Central memory CD8-positive, alpha-beta T cell (primary cell): ENCODE measurements at regions not wholly inside any gene's neighbourhood (a gene's known extent, or its start where the extent isn't known, plus 50 kb on each side); places are given as distances from the start of the nearest gene placed in this dataset.
"Not testable (repeated sequence)": the region's sequence is repeated elsewhere in the genome, so short reads cannot be mapped to it uniquely, and the experiment has no call there.

ENCODE experiments used
- ATAC-seq: fragments of 150-1000 bp; cut with Tn5 transposase; replicated peaks from 2 replicates; pipeline ENCODE4 v1.10.0; 2022; ENCODE audit warnings: mild to moderate bottlenecking, moderate FRiP score, moderate number of reproducible peaks; ENCODE audit not compliant: poor library complexity, severe bottlenecking; ENCODE audit errors: extremely low read depth
- DNase-seq, 2 donors: peaks; one replicate each; pipeline ENCODE4 v3.0.0; 2021; ENCODE audit warnings: low spot score in 2 of 2
- H3K27ac Mint-ChIP-seq: one replicate; pipeline ENCODE4 v1.8.0; 2022; ENCODE audit warnings: low read depth, mild to moderate bottlenecking, moderate library complexity, mixed read lengths
- H3K27me3 Mint-ChIP-seq: one replicate; pipeline ENCODE4 v1.8.0; 2022; ENCODE audit warnings: mixed read lengths
- H3K36me3 Mint-ChIP-seq: one replicate; pipeline ENCODE4 v1.8.0; 2022; ENCODE audit warnings: mild to moderate bottlenecking, moderate library complexity, mixed read lengths; ENCODE audit not compliant: insufficient read depth
- H3K4me1 Mint-ChIP-seq: one replicate; pipeline ENCODE4 v1.8.0; 2022; ENCODE audit warnings: mixed read lengths
- H3K4me3 Mint-ChIP-seq: one replicate; pipeline ENCODE4 v1.8.0; 2022; ENCODE audit warnings: mild to moderate bottlenecking, moderate library complexity, mixed read lengths
- H3K9me3 Mint-ChIP-seq: one replicate; pipeline ENCODE4 v1.8.0; 2022; ENCODE audit warnings: mixed read lengths

- H3K9me3 Mint-ChIP-seq: peaks cover 31% of the 10 kb centered on the region
- not testable (repeated sequence) for H3K4me3 Mint-ChIP-seq, H3K36me3 Mint-ChIP-seq, ATAC-seq, H3K4me1 Mint-ChIP-seq, H3K27ac Mint-ChIP-seq, H3K27me3 Mint-ChIP-seq, DNase-seq
These were observed 185.2 kb upstream of the REG3G start for GRCh38 chr2:78840311-78840710.

DNA sequence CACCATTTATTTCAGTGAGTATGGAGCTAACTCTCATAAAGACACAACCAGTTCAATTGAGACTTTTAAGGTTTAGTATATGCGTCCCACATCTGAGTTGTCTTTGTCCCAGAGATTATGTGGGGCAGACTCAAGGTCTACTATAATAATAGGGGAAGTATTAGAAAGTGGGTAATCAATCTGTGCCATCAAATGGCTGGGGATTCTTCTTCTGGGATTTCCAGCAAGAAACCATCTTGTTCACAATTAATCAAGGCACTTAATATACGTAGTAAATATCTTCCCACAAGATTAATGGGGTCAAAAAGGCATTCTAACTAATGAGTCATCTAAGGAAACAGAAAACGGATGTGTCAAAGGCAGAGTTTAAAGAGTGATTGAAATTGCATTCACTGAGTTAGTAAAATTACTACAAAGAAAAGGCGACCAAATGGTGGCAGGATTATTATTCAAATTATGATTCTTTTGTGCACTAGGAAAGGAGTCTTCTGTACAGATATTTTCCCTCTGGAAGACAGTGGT, 179.8 kb upstream of the REG3G start:
- Mint-ChIP-seq H3K27me3 (no peaks in the 10 kb centered on the region), H3K4me1 (no peaks in the 10 kb centered on the region), H3K27ac (no peak overlapping the region), H3K9me3 (peaks cover 13% of the 10 kb centered on the region), H3K4me3 (no peak overlapping the region), H3K36me3 (no peaks in the 10 kb centered on the region)
- ATAC-seq (no peak), DNase-seq (no peak)

- no peak for ATAC-seq
- Mint-ChIP-seq H3K27ac (no peak overlapping the region), H3K9me3 (peaks cover 43% of the 10 kb centered on the region), H3K27me3 (no peaks in the 10 kb centered on the region), H3K4me1 (no peaks in the 10 kb centered on the region), H3K4me3 (no peak overlapping the region), H3K36me3 (no peaks in the 10 kb centered on the region)
- no peak for DNase-seq
These were observed 164.0 kb upstream of the REG3G start for GRCh38 chr2:78861546-78861945.

DNA sequence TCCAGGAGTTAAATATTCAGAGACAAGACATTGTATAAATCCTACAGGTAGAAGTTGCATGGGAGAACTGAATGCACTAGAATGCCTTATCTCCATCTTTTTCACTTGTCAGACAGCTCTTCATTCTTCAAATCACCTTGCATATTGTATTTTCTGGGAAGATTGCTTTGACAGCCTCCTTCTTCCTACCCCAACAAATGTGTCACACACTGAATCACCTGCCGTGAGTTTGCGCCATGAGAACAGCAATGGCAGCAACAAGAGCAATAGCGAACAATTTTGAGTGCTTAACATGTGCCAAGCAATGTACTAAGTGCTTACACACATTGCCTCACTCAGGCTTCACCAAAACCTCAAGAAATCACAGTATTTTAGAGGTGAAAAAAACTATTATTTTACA, 161.3 kb upstream of the REG3G start:
- peaks cover 36% of the 10 kb centered on the region for H3K9me3 Mint-ChIP-seq
- DNase-seq (no peak), ATAC-seq (no peak)
- H3K27me3 Mint-ChIP-seq: no peaks in the 10 kb centered on the region
- H3K36me3 Mint-ChIP-seq: no peaks in the 10 kb centered on the region
- H3K4me3 Mint-ChIP-seq: no peak overlapping the region
- no peak overlapping the region for H3K27ac Mint-ChIP-seq
- H3K4me1 Mint-ChIP-seq: no peaks in the 10 kb centered on the region

GRCh38 chr2:78865667-78866066, 159.8 kb upstream of the REG3G start:
- DNase-seq (no peak), ATAC-seq (no peak)
- Mint-ChIP-seq H3K9me3 (peaks cover 30% of the 10 kb centered on the region), H3K27me3 (no peaks in the 10 kb centered on the region), H3K27ac (no peak overlapping the region), H3K4me1 (no peaks in the 10 kb centered on the region), H3K4me3 (no peak overlapping the region), H3K36me3 (no peaks in the 10 kb centered on the region)

- DNase-seq (no peak), ATAC-seq (no peak)
- Mint-ChIP-seq H3K36me3 (no peaks in the 10 kb centered on the region), H3K4me3 (no peak overlapping the region), H3K27ac (no peak overlapping the region), H3K27me3 (no peaks in the 10 kb centered on the region), H3K4me1 (no peaks in the 10 kb centered on the region), H3K9me3 (peaks cover 16% of the 10 kb centered on the region)
These were observed 155.0 kb upstream of the REG3G start for GRCh38 chr2:78870343-78870967.

- H3K9me3 Mint-ChIP-seq: peaks cover 15% of the 10 kb centered on the region
- no peak for DNase-seq
- no peak overlapping the region for H3K27ac Mint-ChIP-seq
- no peak for ATAC-seq
- H3K4me3 Mint-ChIP-seq: no peak overlapping the region
- H3K27me3 Mint-ChIP-seq: no peaks in the 10 kb centered on the region
- no peaks in the 10 kb centered on the region for H3K36me3 Mint-ChIP-seq
- H3K4me1 Mint-ChIP-seq: no peaks in the 10 kb centered on the region
These were observed 152.0 kb upstream of the REG3G start for GRCh38 chr2:78873526-78873925.

DNA sequence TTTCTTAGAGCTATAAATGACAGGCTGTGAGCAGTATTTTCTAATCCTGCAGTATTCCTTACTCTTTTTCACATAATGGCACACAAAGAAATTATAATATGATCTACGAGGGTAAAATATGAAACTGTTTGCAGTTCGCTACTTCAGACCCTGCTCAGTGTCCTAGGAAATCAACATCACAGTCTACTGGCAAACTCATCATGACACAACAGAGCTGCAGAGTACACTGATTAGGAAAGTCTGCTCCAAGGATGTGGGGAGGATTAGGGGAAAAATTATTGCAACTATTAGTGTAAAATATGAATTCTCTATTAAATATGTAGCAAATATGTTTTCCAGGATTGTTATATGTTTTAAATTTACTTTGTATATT, 149.2 kb upstream of the REG3G start:
- Mint-ChIP-seq H3K27ac (no peak overlapping the region), H3K9me3 (peaks cover 22% of the 10 kb centered on the region), H3K27me3 (no peaks in the 10 kb centered on the region), H3K4me3 (no peak overlapping the region), H3K36me3 (no peaks in the 10 kb centered on the region), H3K4me1 (no peaks in the 10 kb centered on the region)
- ATAC-seq: no peak
- no peak for DNase-seq

DNA sequence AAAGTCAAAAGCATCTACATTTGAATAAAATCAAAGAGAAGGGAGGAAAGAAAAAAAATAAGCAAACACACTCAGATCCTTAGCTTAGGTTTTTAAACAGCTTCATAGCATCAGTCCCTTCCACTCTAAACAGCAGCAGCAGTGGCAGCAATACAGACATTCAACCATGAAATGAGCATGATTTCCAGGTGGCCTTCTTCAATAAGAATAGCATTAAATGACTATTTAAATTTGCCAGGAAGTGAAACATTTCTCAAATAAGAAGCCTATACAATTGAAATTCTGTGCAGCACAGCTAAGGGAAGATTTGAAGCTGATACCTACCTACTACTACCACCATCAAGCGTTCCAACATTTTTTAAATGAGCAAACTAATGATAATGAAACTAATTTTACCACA, 138.1 kb upstream of the REG3G start:
- Mint-ChIP-seq H3K36me3 (no peaks in the 10 kb centered on the region), H3K27me3 (no peaks in the 10 kb centered on the region), H3K27ac (no peak overlapping the region), H3K4me1 (no peaks in the 10 kb centered on the region), H3K9me3 (peaks cover 18% of the 10 kb centered on the region), H3K4me3 (no peak overlapping the region)
- DNase-seq (no peak), ATAC-seq (no peak)

- Mint-ChIP-seq H3K27ac (no peak overlapping the region), H3K4me1 (no peaks in the 10 kb centered on the region), H3K4me3 (no peak overlapping the region), H3K36me3 (no peaks in the 10 kb centered on the region), H3K9me3 (peaks cover 21% of the 10 kb centered on the region), H3K27me3 (no peaks in the 10 kb centered on the region)
- DNase-seq: no peak
- ATAC-seq: no peak
These were observed 134.6 kb upstream of the REG3G start for GRCh38 chr2:78890935-78891334.

- DNase-seq: no peak
- Mint-ChIP-seq H3K4me3 (no peak overlapping the region), H3K36me3 (no peaks in the 10 kb centered on the region), H3K4me1 (no peaks in the 10 kb centered on the region), H3K9me3 (peaks cover 29% of the 10 kb centered on the region), H3K27me3 (no peaks in the 10 kb centered on the region), H3K27ac (no peak overlapping the region)
- no peak for ATAC-seq
These were observed 133.2 kb upstream of the REG3G start for GRCh38 chr2:78892295-78892694.

DNA sequence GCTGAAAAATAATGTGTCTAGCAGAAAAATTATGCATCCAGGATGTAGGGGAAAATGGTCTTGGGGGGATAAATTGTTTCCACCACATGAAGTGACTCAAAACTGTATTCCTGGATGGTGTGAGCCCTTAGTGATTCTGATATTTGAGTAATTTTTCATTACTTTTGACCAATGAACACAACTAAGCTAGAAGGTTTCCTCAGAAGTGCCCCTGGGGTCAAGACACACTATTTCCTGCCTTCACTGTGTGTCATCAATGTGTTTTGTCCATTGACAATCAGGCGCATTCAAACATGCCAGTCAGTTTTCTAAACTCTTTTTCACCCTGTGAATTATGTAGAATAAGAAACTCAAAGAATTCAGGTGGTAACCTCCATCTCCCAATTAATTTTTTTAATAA, 130.5 kb upstream of the REG3G start:
- H3K27ac Mint-ChIP-seq: no peak overlapping the region
- DNase-seq: no peak

GRCh38 chr2:78896536-78896935, 129.0 kb upstream of the REG3G start:
- Mint-ChIP-seq H3K4me1 (no peaks in the 10 kb centered on the region), H3K4me3 (no peak overlapping the region), H3K36me3 (no peaks in the 10 kb centered on the region), H3K27ac (no peak overlapping the region), H3K27me3 (no peaks in the 10 kb centered on the region), H3K9me3 (peaks cover 33% of the 10 kb centered on the region)
- DNase-seq (no peak), ATAC-seq (no peak)

More for the DNA sequence above, 130.5 kb upstream of the REG3G start:
- Mint-ChIP-seq H3K4me3 (no peak overlapping the region), H3K9me3 (peaks cover 33% of the 10 kb centered on the region), H3K36me3 (no peaks in the 10 kb centered on the region), H3K27me3 (no peaks in the 10 kb centered on the region), H3K4me1 (no peaks in the 10 kb centered on the region)
- ATAC-seq: no peak
